GM21390 (cell line): ENCODE measurements at regions not wholly inside any gene's neighbourhood (a gene's known extent, or its start where the extent isn't known, plus 50 kb on each side); places are given as distances from the start of the nearest gene placed in this dataset.

Experiments
- ATAC-seq: cut with Tn5 transposase; IDR thresholded peaks from one replicate; pipeline ENCODE4 v1.9.1; 2021; ENCODE audit not compliant: unreplicated experiment

DNA sequence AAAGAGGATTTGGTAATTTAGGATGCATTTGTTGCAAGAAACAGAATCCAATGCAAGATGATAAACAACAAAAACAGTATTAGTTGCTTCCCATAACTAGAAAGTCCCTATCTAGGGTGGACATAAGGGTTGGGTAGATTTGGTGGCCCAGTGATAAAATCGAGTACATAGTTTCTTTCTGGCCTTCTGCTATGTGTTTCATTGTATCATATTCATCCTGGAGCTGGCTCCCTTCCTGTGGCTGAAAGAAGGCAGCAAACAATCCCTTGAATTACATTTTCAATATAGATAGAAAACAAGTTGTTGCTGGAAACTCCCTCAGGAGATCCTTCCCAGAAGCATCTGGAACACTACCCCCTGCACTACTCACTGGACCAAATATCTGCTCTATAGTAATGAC, 135.1 kb downstream of the ID4 start:
- ATAC-seq = no peak

DNA sequence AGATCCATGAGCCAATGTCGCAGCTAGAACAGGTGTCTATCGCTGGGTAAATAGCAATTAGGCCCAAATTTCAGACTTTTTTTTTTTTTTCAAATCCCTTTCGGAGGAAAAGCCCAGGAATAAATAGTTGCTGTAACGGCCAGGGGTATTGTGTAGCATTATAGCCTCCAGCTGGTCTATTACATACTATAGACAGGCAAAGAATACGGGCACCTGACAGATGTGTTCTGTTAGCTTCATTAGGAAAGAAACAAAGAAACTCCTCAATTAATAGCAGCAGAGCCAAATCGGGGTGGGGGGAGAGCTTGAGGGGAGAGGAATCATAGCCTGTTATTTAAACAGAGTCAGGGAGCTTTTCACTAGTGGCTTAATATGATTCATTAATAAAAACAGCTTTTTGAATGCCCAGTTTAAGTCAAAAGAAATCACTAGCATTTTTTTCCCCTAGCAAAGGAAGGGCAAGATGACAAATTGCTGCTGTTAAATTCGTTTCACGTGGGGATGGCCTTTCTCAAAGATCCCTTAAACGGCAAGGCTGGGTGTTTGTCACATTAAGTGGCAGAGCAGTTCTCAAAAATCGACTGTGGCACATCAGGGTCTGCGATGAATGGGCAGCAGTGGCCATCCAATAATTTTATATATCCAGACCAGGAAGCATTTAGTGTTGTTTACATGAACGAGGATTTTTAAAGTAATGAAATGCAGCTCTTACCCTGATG, 139.4 kb downstream of the ID4 start:
- no peak for ATAC-seq

DNA sequence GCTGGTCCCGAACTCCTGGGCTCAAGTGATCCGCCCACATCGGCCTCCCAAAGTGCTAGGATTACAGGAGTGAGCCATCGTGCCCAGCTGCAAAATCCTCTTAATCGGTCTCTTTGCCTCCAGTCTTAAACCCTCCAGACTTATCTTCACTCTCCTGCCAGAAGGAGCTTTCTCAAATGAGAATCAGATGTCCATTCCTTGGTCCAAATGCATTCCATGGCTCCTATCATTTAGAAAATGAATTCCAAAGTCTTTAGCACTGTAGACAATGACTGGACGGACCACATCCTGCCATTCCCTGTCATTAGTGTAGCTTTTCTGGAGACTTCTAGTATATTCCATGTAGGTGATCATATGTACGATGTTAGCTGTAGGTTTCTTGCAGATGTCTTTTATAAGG, 141.9 kb downstream of the ID4 start:
- no peak for ATAC-seq

DNA sequence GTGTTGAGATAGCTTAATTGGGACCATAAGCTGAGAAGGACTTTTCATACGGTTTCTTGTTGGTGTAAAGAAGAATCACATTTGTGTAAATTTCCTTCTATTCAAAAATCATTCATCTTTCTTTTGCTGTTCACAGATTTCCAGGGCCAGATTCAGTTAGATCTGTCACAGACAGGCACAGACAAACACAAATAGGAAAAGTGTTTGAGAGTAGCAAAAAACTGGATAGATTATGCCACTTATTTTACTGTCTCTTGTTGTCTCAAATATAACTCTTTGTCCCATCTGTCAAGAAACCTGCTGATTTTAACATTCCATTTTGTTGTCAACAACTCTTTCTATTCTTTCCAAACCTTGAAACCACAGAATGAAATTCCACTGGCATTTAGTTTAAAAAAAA, 142.8 kb downstream of the ID4 start:
- ATAC-seq = no peak

DNA sequence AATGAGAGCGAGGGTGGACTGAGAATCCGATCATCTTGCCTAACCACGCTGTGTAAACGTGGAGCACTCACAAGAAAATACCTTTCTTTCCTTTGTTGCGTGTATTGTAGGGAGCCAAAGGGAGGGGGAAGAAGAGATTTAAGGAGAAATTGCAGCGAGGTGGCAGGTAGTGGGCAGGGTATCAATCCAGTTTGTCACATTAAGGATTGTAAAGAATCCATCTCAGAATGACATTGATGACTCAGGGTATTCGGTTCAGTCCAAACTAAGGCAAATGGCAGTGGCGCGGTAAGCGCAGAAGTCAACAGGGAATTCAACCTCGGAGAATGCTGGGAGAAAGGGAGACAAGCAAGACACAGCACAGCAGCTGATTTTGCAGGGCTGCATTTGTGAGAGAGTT, 146.2 kb downstream of the ID4 start:
- ATAC-seq = no peak

DNA sequence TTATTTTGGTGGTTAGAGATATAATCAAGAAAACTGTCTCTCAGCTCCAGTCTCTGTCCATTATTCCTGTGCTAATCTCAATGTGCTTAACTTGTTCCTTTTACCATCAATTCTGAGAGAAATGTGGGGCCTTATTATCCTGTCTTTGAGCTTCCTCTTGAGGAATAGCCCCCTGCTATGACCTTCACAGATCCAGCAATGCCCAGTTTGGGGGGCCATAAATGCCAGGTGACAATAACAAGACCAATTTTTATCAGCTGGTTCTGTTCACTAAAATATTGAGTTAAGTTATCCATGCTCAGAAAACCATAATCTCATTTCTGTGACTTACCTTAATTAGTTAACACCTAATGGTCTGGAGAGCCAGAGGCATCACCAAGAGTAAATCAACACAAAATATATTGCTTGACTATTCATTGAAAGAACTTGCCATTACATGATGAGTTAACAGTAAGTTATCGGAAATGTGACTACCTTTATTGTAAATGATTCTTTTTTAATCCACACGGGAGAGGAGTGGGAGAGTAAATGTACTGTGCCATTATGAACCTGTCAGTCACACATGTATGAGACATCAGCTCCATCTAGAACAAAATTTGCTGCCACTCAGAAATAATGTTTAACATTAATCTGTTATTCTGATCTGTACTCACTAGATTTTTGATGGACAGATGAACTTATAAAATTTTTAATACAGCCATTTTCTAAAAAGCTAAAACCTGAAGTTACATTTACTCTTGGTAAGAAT, 149.7 kb downstream of the ID4 start:
- ATAC-seq = no peak

DNA sequence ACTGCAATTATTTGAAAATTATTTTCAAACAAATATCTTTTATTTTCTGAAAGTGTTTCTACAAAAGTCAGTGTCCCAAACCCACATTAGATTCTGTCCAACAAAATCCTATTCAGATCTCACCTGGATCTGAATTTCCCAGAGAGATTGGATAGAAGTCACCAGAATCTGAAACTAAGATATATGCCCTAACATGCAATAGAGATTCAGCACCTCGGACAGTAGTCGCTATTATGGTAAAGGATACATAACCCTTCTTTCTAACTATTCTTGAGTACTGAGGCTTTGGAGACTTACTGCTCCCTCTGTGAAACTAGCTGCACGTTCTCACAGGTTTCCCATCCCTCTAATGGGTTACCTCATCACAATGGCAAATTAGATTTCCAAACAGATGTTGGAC, 151.4 kb downstream of the ID4 start:
- ATAC-seq = no peak

DNA sequence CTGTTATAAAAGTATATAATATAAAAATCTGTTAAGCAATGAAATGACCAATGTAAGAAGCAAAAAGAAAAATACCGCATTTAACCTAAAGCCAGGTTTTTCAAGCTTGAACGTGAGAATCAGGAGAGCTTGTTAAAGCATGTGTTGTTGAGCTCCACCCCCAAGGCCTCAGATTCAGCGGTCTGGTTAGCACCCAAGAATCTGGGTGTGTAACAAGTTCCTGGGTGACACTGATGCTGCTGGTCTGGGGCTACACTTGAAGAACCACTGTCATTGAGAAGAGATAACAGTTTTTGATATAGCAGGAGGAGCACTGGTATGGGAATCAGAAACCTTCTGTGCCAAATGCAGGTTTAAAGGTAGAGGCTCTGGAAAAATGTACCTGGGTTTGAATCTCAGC, 154.0 kb downstream of the ID4 start:
- ATAC-seq = no peak

DNA sequence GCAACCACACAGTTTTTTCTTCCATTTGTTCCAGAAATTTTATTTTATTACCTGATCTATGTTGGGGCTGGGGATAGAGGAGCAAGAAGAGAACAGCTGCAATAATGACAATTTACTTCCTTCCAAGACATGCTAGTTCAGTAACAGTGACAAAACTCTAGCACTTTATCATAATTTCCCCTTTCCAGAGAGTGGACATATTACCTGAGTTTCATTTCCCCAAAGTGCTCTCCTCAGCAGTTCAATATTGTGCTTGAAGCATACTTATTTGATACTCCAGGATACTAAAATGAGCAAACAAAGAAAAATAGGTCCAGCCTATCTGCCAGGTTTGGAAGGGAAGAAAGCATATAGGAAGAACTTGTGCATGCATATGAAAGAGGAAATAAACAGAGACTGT, 157.7 kb downstream of the ID4 start:
- ATAC-seq = no peak

DNA sequence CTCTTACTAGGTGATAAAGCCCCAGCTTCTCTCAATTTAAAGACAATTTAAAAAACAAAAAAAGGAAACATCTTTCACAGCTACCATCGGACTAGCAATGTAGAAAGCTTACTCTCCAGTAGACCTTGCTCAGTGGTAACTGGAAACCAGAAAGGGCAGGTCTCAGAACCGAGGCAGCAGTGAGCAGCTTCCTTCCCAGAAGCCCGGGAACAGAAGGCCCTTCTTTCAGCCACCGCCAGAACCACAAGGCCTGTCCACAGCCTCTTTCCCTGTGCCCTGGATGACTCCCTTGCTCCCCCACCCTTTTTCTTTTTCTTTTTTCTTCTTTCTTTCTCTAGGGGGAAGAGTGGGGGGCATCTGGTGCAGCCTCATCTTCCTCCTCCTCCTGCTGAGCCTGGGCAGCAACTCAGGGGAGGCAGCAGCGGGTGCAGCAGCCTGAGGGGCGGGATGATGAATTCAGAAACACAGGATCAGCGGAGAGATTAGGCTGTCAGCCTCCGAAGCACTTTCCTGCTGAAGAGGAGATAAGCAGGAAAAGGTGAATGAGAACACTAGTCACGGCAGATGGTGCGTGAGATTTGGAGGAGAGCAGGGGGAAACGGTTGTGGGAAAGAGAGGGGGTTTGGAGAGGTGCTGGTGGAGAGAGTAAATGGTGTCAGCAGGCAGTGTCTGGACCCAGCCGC, 158.5 kb downstream of the ID4 start:
- ATAC-seq = no peak

DNA sequence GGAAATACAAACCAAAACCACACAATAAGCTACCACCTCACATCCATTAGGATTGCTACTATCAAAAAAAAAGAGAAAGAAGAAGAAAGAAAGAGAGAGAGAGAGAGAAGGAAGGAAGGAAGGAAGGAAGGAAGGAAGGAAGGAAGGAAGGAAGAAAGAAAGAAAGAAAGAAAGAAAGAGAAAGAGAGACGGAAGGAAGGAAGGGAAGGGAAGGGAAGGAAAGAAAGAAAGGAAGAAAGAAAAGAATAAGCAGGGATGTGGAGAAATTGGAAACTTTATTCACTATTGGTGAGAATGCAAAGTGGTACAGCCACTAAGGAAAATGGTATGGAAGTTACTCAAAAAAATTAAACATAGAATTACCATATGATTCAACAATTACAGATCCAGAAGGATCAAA, 159.9 kb downstream of the ID4 start:
- no peak for ATAC-seq

DNA sequence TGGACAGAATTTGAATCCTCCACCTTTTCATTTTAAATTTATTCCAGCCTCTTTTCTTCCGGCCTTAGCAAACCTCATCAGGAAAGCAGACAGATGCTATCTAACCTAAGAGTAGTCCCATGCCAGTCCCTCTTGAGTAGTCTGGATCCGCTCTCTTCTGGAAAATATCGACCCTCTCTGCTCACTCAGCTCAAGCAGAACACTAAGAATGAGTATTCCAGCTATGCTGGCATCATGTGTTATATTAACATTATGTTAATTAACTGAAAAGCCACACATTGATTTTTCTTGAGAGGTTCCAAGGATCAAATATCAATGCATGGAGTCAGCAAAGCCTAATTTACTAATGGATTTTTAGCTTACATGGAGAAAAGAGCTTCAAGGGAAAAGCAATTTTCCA, 161.4 kb downstream of the ID4 start:
- no peak for ATAC-seq

DNA sequence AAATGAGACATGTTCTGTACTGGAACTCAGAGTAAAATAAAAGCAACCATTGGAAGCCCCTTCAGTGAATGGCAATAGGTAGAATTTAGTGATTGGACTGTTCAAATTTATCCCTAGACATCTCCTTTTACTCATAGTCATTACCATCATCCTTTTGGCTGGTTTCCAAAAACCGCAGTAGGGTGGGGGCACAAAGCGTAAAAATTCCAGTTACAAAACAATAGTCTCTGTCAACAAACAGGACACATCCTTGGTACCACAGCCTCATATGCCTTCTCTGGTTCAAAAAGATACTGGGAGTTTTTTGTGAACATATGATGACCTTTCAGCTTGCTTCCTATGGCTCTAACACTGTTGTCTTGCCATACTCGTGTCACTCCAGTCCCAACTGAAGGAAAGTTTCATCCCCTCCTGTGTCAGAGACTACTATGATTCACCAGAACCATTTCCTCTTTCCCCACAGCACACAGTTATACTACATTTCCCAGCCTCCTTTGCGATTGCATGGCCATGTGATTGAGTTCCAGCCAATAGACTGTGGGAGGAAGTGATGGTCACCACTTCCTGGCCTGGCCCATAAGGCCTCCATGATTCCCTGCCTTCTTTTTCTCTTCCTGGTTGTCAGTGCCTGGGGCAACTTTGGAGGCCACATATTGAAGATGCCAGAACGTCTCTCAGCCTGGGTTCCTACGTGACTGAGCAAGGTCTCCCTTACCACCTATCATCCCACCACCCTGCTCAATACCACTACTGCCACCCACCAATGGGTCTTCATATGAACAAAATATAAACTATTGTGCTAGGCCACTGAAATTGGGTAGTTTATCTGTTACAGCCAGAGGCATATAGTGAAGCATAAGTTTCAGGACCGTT, 162.4 kb downstream of the ID4 start:
- peak; percentile 96 for ATAC-seq

DNA sequence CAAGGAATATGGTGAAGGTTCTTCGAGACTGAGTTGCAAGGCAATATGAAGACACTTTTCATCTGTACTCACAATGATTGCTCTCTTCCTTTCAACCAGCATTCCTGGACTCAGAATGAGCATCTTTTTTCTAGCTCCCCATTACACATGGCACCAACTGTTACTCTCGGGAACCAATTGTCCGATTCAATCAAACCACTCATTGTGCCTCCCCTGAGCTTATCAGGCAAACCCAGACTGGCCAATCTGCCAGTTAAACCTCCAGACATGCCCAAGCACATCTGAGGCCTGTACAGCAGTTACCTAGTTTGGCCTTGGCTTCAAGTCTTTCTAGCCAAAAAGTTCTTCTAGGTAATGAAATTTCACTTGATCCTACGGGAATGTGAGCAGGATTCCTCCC, 164.1 kb downstream of the ID4 start:
- no peak for ATAC-seq

DNA sequence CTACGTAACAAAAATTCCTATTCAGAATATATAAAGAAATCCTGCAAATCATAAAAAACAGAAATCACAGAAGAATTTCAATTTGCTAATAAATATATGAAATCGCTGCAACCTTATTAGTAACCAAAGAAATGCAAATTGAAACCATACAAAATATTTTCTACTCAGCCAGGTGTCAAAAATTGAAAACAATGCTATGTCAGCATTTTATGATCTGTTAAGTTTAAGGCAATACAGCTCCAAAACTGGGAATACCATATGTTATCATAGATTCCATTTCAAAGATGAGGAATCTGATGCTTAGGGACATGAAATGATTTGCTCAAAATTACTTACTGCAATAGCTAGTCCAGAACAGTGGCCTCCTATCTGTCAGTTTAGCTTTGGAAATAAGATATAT, 168.9 kb downstream of the ID4 start:
- no peak for ATAC-seq

DNA sequence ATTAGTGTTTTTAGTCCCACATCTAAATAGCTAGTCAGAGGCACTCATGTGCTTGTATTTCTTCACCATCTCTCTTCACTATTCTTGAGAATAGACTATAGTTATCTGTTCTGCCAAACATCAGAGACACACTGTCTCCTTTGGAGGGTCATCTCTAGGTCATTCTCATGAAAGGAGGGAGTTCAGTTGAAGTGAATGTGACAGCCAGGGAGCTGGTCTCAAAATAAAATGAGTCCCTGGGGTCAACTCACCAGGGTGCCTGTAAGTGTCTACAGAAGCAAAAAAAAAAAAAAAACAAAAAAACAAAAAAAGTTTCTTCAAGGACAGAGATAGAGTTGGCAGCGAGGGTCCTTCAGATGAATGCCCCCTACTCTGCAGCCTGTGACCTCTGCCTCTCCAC, 171.0 kb downstream of the ID4 start:
- no peak for ATAC-seq

DNA sequence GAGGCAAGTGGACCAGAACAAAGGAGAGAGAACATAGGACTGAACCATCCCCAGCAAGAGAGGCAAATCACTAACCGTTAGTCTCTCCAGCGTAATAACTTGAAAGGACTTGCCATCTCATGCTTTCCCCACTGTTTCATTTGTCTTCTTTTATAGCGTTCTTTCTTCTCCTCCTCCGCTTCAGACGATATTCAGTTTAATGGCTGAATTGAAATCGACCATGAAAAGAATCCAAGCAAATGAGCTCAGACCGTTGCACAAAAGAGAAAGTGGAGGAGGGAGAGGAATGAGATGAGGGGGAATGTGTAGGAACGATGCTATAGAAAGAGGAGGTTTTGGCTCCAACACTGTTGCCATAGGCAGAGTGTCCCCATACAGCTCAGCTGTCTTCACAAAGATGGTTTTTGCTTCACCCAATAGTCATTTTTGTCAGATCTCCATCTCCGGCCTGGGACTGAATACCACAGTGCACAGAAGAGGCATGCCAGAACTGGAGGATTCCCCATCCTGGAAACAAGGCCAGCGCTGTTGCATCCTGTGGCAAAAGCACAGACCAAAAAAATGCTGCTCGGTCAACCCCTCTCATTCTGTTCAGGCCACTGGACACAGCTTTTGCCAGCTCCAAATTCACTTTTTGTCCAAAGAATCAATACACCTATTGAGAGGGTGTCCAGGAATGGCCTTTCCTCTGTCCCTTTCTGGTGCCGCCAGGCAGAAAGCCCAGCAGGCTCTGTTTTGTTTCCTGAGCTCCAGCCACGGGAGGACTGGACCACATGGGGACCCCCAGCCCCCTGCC, 176.1 kb downstream of the ID4 start:
- no peak for ATAC-seq

DNA sequence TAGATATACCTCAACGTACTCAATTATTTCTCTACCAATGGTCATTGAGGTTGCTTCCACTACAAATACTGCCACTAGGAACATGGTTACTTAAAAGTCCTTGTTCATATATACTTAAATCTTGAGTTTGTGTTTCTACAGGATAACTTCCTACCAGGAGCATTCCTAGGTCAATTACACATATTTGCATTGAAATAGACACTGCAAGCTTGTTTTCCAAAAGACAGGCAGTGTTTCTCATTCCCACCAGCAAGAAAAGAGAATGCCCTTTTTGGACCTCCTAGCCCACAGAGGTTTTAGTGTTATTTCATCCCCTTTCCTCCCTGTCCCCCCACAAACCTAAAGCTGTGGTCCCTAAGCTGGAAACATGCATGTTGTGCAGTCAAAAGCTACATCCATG, 177.3 kb downstream of the ID4 start:
- no peak for ATAC-seq

DNA sequence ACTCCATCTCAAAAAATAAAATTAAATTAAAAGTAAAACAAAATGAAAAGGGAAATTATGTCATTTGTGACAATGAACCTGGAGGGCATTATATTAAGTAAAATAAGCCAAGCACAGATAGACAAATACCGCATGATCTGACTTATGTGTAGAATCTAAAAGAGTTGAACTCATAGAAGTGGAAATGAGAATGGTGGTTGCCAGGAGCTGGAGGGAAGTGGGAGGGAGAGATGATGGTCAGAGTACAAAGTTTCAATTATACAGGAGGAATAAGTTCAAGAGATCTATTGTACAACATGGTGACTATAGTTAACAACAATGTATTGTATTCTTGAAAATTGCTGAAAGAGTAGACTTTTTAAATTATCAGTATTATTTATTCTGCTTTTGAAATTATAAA, 183.4 kb downstream of the ID4 start:
- ATAC-seq = no peak

DNA sequence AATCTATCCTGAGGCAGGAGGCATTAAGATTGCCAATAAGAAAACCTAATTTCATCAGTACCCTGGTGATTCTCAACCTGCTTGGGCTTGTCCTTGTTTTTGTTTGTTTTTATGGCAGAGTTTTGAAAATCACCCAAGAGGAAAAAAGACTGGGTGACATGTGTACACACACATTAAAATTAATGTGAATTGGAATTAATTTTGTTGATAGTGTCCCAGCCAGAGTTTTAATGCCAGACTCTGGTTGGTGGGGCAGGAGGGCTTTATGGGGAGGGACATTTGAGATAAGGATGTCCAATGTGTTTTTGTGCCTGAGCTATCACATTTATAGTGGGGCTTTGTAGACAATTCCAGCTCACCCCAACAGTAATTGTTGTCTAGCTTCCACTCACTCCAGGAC, 184.6 kb downstream of the ID4 start:
- no peak for ATAC-seq
